GM12878 (cell line): ENCODE measurements at regions not wholly inside any gene's neighbourhood (a gene's known extent, or its start where the extent isn't known, plus 50 kb on each side); places are given as distances from the start of the nearest gene placed in this dataset.
"Not testable (repeated sequence)": the region's sequence is repeated elsewhere in the genome, so short reads cannot be mapped to it uniquely, and the experiment has no call there.

ENCODE experiments used
- ATAC-seq: fragments of 200-7000 bp; cut with Tn5 transposase; 3 replicates; pipeline ENCODE4 v1.9.1; 2020; ENCODE audit warnings: mild to moderate bottlenecking, moderate library complexity
- BruUV-seq: library from RNA; stranded (reverse); fragments of 400-500 nt; replicated peaks from 2 replicates; lab custom pipeline; 2021; lab: Mats Ljungman, UMichigan
- CTCF ChIA-PET: fragments of 300-600 bp; sonication (Branson Sonifier 250); formaldehyde crosslinking; extraction: SDS; loops from one replicate; lab custom pipeline; 2021; ENCODE audit warnings: inconsistent platforms; lab: Yijun Ruan, JAX
- POLR2A ChIA-PET: fragments of 350-600 bp; formaldehyde crosslinking; extraction: SDS; loops from one replicate; lab custom pipeline; 2021; ENCODE audit warnings: inconsistent platforms; lab: Charles Lee
- RAD21 ChIA-PET: fragments of 300-600 bp; sonication (Branson Sonifier 250); formaldehyde crosslinking; loops from one replicate; lab custom pipeline; 2023; ENCODE audit warnings: antibody characterized with exemption; ENCODE audit not compliant: unreplicated experiment; lab: Charles Lee
- SMC1A ChIA-PET: fragments of 300-600 bp; sonication (Branson Sonifier 250); formaldehyde crosslinking; loops from one replicate; lab custom pipeline; 2023; ENCODE audit not compliant: unreplicated experiment, uncharacterized antibody; lab: Charles Lee
- DNase-seq: peaks from one replicate; pipeline ENCODE4 v3.0.0-alpha.2; 2011; ENCODE audit warnings: low read depth, low spot score
- FAIRE-seq: peaks from 3 replicates; lab custom pipeline; 2011; peaks lifted over from hg19 to GRCh38; lab: Jason Lieb, UNC
- H2AFZ ChIP-seq: 2 replicates; pipeline ENCODE4 v1.6.0; 2011; ENCODE audit warnings: low read depth, low read length, control low read depth; ENCODE audit not compliant: control insufficient read depth
- H3K27ac ChIP-seq: 2 replicates; pipeline ENCODE4 v1.5.1; 2011; ENCODE audit warnings: control low read depth; ENCODE audit not compliant: control insufficient read depth, insufficient read depth
- H3K27me3 ChIP-seq, 2 experiments: replicated peaks in 1 of 2; 2 replicates each; pipeline versions ENCODE4 v1.6.0 to v1.6.1; 2011; ENCODE audit warnings: low read length in 1 of 2; ENCODE audit not compliant: control insufficient read depth in 2 of 2, insufficient read depth in 2 of 2
- H3K36me3 ChIP-seq, 2 experiments: 2 replicates each; pipeline ENCODE4 v1.5.1; 2011; ENCODE audit warnings: low read length in 1 of 2; ENCODE audit not compliant: control insufficient read depth in 2 of 2, insufficient read depth in 2 of 2
- H3K4me1 ChIP-seq: 2 replicates; pipeline ENCODE4 v1.6.1; 2011; ENCODE audit warnings: mild to moderate bottlenecking, low read length, moderate library complexity, mixed read lengths; ENCODE audit not compliant: control insufficient read depth, insufficient read depth
- H3K4me2 ChIP-seq: 2 replicates; pipeline ENCODE4 v1.6.0; 2011; ENCODE audit warnings: control low read depth; ENCODE audit not compliant: control insufficient read depth, insufficient read depth
- H3K4me3 ChIP-seq: fragments of 200-600 bp; sonication (generic); 2 replicates; pipeline ENCODE4 v1.5.1; 2016
- H3K79me2 ChIP-seq: 2 replicates; pipeline ENCODE4 v1.6.0; 2011; ENCODE audit warnings: low read length; ENCODE audit not compliant: control insufficient read depth, insufficient read depth
- H3K9ac ChIP-seq: 2 replicates; pipeline ENCODE4 v1.8.0; 2011; ENCODE audit warnings: low read length, control low read depth, mixed read lengths; ENCODE audit not compliant: control insufficient read depth, insufficient read depth
- H3K9me3 ChIP-seq: replicated peaks from 3 replicates; pipeline ENCODE4 v1.5.1; 2011; ENCODE audit warnings: mild to moderate bottlenecking, low read length; ENCODE audit not compliant: control insufficient read depth, insufficient read depth
- H4K20me1 ChIP-seq: 2 replicates; pipeline ENCODE4 v1.6.0; 2011; ENCODE audit not compliant: control insufficient read depth, insufficient read depth
- CHD1 ChIP-seq: IDR thresholded peaks from 2 replicates; pipeline ENCODE4 v1.6.1; 2012; ENCODE audit warnings: low read depth, low read length, improper control_type of control experiment
- CHD4 ChIP-seq: fragments of 200-600 bp; sonication (generic); IDR thresholded peaks from 2 replicates; pipeline ENCODE4 v1.6.1; 2016; ENCODE audit warnings: mild to moderate bottlenecking
- DPF2 ChIP-seq: fragments of 450-650 bp; IDR thresholded peaks from 2 replicates; pipeline ENCODE4 v1.6.1; 2017; ENCODE audit warnings: mild to moderate bottlenecking
- MTA3 ChIP-seq: IDR thresholded peaks from 2 replicates; pipeline ENCODE4 v1.6.1; 2012; ENCODE audit warnings: low read length, inconsistent platforms, borderline replicate concordance
- NFIC ChIP-seq: IDR thresholded peaks from 2 replicates; pipeline ENCODE4 v1.6.1; 2012; ENCODE audit warnings: low read depth, mild to moderate bottlenecking, inconsistent platforms, low read length, moderate library complexity
- POLR2A ChIP-seq: IDR thresholded peaks from 2 replicates; pipeline ENCODE4 v1.6.1; 2011; ENCODE audit warnings: low read depth, mild to moderate bottlenecking, low read length
- RAD51 ChIP-seq: fragments of 450-650 bp; IDR thresholded peaks from 2 replicates; pipeline ENCODE4 v1.6.1; 2016; ENCODE audit warnings: moderate library complexity, mild to moderate bottlenecking, inconsistent platforms
- SRF ChIP-seq, 2 experiments: IDR thresholded peaks; 2 replicates each; pipeline ENCODE4 v1.6.1; 2011; ENCODE audit warnings: low read depth in 2 of 2, low read length in 2 of 2, mild to moderate bottlenecking in 1 of 2, moderate library complexity in 1 of 2
- TARDBP ChIP-seq: IDR thresholded peaks from 2 replicates; pipeline ENCODE4 v1.6.1; 2016; ENCODE audit warnings: borderline replicate concordance
- TBL1XR1 ChIP-seq: IDR thresholded peaks from 2 replicates; pipeline ENCODE4 v1.6.1; 2012; ENCODE audit warnings: low read depth, low read length, improper control_type of control experiment
- YBX1 ChIP-seq: fragments of 450-650 bp; IDR thresholded peaks from 2 replicates; pipeline ENCODE4 v1.6.1; 2016; ENCODE audit warnings: antibody characterized with exemption
- ZBED1 ChIP-seq: IDR thresholded peaks from 2 replicates; pipeline ENCODE4 v1.6.1; 2016; ENCODE audit warnings: borderline replicate concordance
- ZNF217 ChIP-seq: fragments of 450-650 bp; IDR thresholded peaks from 2 replicates; pipeline ENCODE4 v1.6.1; 2017; ENCODE audit warnings: antibody characterized with exemption, mild to moderate bottlenecking
- WGBS: methylation state at CpG from one replicate; pipeline ENCODE4 v1.1.6; 2016; ENCODE audit warnings: low lambda C conversion rate; ENCODE audit not compliant: insufficient replicate concordance, insufficient coverage; ENCODE audit errors: missing lambda C conversion rate; 5-methylcytosine and 5-hydroxymethylcytosine counted together
- in situ Hi-C: fragments of 300-500 bp; cut with MboI; formaldehyde crosslinking; loops from 9 replicates; pipeline ENCODE4 v1.14.3; 2018; ENCODE audit warnings: mixed read lengths
- intact Hi-C: fragments of 100-400 bp; cut with micrococcal nuclease; formaldehyde crosslinking; loops from one replicate; pipeline ENCODE4 v1.14.2; 2022; ENCODE audit not compliant: unreplicated experiment
- TF ChIP-seq, protein P1 (sequence below): IDR thresholded peaks from 2 replicates; pipeline ENCODE4 v1.6.1; 2011; ENCODE audit warnings: low read depth, mild to moderate bottlenecking, low read length, moderate library complexity, borderline replicate concordance; ENCODE audit errors: extremely low read depth
- TF ChIP-seq, protein P2 (sequence below): fragments of 450-650 bp; IDR thresholded peaks from 2 replicates; pipeline ENCODE4 v1.6.1; 2018; ENCODE audit warnings: mild to moderate bottlenecking, low read depth, moderate library complexity; ENCODE audit not compliant: partially characterized antibody
- TF ChIP-seq, protein P3 (sequence below): IDR thresholded peaks from 2 replicates; pipeline ENCODE4 v1.6.1; 2011; ENCODE audit warnings: borderline replicate concordance, low read depth, mild to moderate bottlenecking, moderate library complexity, mixed read lengths, low read length; ENCODE audit not compliant: insufficient read depth; ENCODE audit errors: extremely low read length

DNA sequence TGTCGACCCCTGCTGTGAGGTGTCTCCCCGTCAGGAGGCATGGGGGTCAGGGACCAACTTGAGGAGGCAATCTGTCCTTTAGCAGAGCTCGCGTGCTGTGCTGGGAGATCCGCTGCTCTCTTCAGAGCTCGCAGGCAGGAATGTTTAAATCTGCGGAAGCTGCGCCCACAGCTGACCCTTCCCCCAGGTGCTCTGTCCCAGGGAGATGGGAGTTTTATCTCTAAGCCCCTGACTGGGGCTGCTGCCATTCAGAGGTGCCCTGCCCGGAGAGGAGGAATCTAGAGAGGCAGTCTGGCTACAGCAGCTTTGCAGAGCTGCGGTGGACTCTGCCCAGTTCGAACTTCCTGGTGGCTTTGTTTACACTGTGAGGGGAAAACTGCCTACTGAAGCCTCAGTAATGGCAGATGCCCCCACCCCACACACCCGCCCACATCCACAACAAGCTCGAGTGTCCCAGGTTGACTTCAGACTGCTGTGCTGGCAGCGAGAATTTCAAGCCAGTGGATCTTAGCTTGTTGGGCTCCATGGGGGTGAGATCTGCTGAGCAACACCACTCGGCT is 133.1 kb downstream of the CENPC start:
- SMC1A ChIA-PET, BruUV-seq, DNase-seq: not testable (repeated sequence)

DNA sequence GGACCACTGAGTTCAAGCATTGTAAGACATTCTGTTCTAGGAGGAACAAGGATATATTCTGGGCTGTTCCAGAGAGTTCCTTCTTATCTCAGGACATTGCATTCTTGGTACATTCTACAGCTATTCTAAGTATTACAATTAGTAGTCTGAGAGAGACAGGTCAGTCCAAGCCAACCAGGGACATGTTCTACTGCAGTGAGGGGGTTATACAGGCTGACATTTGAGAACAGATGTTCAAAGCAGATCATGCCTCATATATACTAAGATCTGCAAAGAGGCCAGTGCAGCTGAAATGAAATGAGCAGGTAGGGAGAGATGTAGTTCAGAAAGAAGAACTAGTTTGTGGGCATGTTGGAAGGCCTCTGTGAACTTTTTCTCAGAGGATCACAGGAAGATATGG is 142.0 kb downstream of the CENPC start:
- Histone ChIP-seq H3K4me1 (no peaks in the 10 kb centered on the region), H3K9ac (no peak overlapping the region), H3K27ac (no peak overlapping the region), H3K36me3 (no peaks in the 10 kb centered on the region), H3K79me2 (no peaks in the 10 kb centered on the region), H4K20me1 (no peaks in the 10 kb centered on the region), H3K27me3 (peaks cover 0 to 2% of the 10 kb centered on the region in 2 experiments; a peak in 1 of 4 replicates), H3K9me3 (no peaks in the 10 kb centered on the region; the same call in 2 of the 3 replicates), H3K4me2 (no peak overlapping the region), H3K4me3 (no peak overlapping the region), H2AFZ (no peak overlapping the region)
- ATAC-seq = no peak
- ChIA-PET SMC1A (no interaction called here), CTCF (no interaction called here), RAD21 (no interaction called here), POLR2A (no interaction called here)
- FAIRE-seq = no peak
- in situ Hi-C loops = no loop called here
- BruUV-seq = no TSS peak
- intact Hi-C loops = no loop called here
- no peak for DNase-seq
- no peak for TF ChIP-seq TARDBP
- TF ChIP-seq TBL1XR1 = no peak
- TF ChIP-seq MTA3 = no peak
- no peak for TF ChIP-seq SRF (IDR thresholded peaks at IDR 0.05; ENCODE audit: low read depth in 2 of 2, low read length in 2 of 2)
- TF ChIP-seq, protein P1, sequence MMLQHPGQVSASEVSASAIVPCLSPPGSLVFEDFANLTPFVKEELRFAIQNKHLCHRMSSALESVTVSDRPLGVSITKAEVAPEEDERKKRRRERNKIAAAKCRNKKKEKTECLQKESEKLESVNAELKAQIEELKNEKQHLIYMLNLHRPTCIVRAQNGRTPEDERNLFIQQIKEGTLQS = no peak
- no peak for TF ChIP-seq NFIC
- no peak for TF ChIP-seq YBX1
- no peak for TF ChIP-seq DPF2
- no peak for TF ChIP-seq ZNF217
- TF ChIP-seq ZBED1 = no peak
- no peak for TF ChIP-seq POLR2A
- no peak for TF ChIP-seq CHD1
- TF ChIP-seq, protein P2, sequence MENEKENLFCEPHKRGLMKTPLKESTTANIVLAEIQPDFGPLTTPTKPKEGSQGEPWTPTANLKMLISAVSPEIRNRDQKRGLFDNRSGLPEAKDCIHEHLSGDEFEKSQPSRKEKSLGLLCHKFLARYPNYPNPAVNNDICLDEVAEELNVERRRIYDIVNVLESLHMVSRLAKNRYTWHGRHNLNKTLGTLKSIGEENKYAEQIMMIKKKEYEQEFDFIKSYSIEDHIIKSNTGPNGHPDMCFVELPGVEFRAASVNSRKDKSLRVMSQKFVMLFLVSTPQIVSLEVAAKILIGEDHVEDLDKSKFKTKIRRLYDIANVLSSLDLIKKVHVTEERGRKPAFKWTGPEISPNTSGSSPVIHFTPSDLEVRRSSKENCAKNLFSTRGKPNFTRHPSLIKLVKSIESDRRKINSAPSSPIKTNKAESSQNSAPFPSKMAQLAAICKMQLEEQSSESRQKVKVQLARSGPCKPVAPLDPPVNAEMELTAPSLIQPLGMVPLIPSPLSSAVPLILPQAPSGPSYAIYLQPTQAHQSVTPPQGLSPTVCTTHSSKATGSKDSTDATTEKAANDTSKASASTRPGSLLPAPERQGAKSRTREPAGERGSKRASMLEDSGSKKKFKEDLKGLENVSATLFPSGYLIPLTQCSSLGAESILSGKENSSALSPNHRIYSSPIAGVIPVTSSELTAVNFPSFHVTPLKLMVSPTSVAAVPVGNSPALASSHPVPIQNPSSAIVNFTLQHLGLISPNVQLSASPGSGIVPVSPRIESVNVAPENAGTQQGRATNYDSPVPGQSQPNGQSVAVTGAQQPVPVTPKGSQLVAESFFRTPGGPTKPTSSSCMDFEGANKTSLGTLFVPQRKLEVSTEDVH = no peak
- TF ChIP-seq RAD51 = no peak
- TF ChIP-seq, protein P3, sequence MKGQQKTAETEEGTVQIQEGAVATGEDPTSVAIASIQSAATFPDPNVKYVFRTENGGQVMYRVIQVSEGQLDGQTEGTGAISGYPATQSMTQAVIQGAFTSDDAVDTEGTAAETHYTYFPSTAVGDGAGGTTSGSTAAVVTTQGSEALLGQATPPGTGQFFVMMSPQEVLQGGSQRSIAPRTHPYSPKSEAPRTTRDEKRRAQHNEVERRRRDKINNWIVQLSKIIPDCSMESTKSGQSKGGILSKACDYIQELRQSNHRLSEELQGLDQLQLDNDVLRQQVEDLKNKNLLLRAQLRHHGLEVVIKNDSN = no peak
- TF ChIP-seq CHD4 = no peak

More for the DNA sequence above, 133.1 kb downstream of the CENPC start:
- H3K9ac ChIP-seq, H2AFZ ChIP-seq, H3K4me2 ChIP-seq, in situ Hi-C loops, H3K79me2 ChIP-seq, POLR2A ChIA-PET, H3K27me3 ChIP-seq, FAIRE-seq, H3K36me3 ChIP-seq, H3K4me3 ChIP-seq, H3K9me3 ChIP-seq, intact Hi-C loops, H4K20me1 ChIP-seq, H3K4me1 ChIP-seq, H3K27ac ChIP-seq, RAD21 ChIA-PET, ATAC-seq: not testable (repeated sequence)
- WGBS = 49% methylated on average over 15 of the region's 15 CpGs
- CTCF ChIA-PET = interaction anchor here (1.3 kb wide), 1 partner anchor 17 kb away, joined by 4 read pairs; no protein-coding TSS in a partner anchor
